LNCAP (cell line): ENCODE measurements at regions not wholly inside any gene's neighbourhood (a gene's known extent, or its start where the extent isn't known, plus 50 kb on each side); places are given as distances from the start of the nearest gene placed in this dataset.

Experiments
- CTCF ChIP-seq: fragments of 450-650 bp; IDR thresholded peaks from 2 replicates; pipeline ENCODE4 v1.5.1; 2017; ENCODE audit warnings: mild to moderate bottlenecking

GRCh38 chr1:104295511-104295910 is 545.8 kb downstream of the AMY1C start:
- TF ChIP-seq CTCF: no peak

- TF ChIP-seq CTCF: no peak
Measured at GRCh38 chr1:104309673-104310072, 560.0 kb downstream of the AMY1C start.

GRCh38 chr1:104315823-104316222 is 566.1 kb downstream of the AMY1C start:
- no peak for TF ChIP-seq CTCF

- TF ChIP-seq CTCF: no peak
Measured at GRCh38 chr1:104322131-104322530, 572.4 kb downstream of the AMY1C start.

- no peak for TF ChIP-seq CTCF
Measured at GRCh38 chr1:104329278-104329677, 579.6 kb downstream of the AMY1C start.

- no peak for TF ChIP-seq CTCF
Measured at GRCh38 chr1:104331763-104332162, 582.1 kb downstream of the AMY1C start.

GRCh38 chr1:104341944-104342343 is 592.2 kb downstream of the AMY1C start:
- TF ChIP-seq CTCF: no peak

GRCh38 chr1:104348277-104348676 is 598.6 kb downstream of the AMY1C start:
- no peak for TF ChIP-seq CTCF
